Hepatic stellate cell (primary cell): ENCODE measurements at regions not wholly inside any gene's neighbourhood (a gene's known extent, or its start where the extent isn't known, plus 50 kb on each side); places are given as distances from the start of the nearest gene placed in this dataset.
"Not testable (repeated sequence)": the region's sequence is repeated elsewhere in the genome, so short reads cannot be mapped to it uniquely, and the experiment has no call there.

Source experiments
- DNase-seq: peaks from one replicate; pipeline ENCODE4 v3.0.0; 2011; ENCODE audit warnings: low spot score

DNA sequence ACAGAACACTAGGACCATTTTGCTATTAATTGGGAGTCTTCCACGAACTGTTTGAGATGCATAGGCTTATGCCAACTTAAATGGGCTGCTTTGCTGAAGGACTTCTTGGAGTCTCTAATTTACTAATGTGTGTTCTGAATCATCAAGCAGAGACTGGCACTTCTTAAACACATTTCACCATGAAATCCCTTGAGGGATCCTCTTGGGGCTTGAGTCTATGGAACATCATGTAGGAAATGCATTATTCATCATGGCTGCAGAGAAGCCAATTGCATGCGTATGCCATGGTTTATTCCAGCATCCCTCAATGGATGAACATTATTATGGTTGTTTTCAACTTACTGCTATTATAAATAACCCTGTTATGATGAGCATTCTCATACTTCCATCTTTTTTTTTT lies 73.4 kb downstream of the FGD2 start:
- no peak for DNase-seq

DNA sequence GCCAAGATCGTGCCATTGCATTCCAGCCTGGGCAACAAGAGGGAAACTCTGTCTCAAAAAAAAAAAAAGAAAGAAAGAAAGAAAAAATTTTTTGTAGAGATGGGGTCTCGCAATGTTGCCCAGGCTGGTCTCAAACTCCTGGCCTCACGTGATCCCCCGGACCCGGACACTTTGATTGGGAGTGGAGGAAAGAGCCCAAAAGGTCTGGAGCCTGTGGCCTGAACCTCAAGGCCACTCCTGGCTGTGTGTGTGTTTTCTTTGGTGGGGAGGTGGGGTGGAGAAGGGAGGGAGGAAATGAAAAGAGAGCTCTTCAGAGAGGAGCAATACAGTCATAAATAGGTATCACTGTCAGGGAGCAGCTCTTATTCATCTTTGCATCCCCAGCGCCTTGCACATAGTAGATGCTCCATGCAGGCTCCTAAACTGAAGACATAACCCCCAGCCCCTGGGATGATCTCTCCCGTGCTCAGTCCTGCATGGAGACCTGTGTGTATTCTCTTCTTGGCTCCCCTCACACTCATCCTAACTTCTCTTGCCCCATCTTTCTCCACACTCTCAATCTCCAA lies 75.7 kb downstream of the FGD2 start:
- DNase-seq, result no peak

GRCh38 chr6:37082390-37083130 lies 77.1 kb downstream of the FGD2 start:
- no peak for DNase-seq

- peak; percentile 46 for DNase-seq
Observed at GRCh38 chr6:37083243-37084138, 78.0 kb downstream of the FGD2 start.

DNA sequence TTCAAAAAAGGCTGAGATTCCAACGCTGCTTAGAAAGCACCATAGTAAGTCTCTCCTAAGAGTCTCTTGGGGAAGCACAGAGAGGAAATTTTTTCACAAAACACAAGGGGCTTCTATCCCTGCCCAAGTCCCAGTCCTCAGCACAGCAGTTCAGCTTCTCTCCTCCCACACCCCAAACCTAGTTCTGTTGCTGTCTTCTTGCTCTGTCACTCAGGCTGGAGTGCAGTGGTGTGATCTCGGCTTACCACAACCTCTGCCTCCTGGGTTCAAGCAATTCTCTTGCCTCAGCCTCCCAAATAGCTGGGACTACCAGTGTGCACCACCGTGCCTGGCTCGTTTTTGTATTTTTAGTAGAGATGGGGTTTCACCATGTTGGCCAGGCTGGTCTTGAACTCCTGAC lies 79.2 kb downstream of the FGD2 start:
- DNase-seq, result not testable (repeated sequence)

DNA sequence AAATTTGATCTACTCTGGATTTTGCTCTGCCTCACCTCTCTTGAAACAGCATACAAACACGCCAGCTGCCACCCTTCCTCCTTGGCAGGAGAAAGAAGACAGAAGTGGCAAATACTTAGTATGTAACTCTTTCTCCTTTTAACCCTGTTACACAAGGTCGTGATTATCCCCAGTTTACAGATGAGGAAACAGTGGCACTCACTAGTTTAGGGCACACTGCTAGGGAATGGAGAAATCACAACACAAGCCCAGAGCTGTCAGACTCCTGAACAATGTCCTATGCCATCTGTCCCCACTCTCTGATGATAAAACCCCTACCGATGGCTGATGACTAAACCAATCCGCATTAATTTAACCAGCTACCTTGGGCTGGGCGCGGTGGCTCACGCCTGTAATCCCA lies 79.7 kb downstream of the FGD2 start:
- no peak for DNase-seq

- DNase-seq, result no peak
Observed at GRCh38 chr6:37088897-37089296, 81.1 kb upstream of the PIM1 start.

DNA sequence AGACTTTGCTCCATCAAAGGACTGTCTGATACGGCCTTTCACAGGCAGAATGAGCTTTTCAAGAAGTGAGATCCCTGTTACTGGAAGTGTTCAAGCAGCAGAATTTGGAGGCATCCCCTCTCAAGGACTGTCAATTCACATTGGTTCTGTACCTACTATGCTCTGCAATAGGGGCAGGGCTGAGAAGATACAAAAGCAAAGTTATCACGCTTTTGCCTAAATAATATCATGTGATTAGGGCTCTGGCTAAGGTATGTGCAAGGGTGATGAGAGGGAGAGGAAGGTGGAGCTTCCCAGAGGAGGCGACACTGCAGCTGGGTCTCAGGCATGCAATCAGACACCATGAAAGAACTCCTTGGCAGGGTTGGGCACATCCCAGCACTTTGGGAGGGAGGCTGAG lies 80.2 kb upstream of the PIM1 start:
- DNase-seq, result no peak

- DNase-seq, result not testable (repeated sequence)
Observed at GRCh38 chr6:37091104-37091503, 78.8 kb upstream of the PIM1 start.

DNA sequence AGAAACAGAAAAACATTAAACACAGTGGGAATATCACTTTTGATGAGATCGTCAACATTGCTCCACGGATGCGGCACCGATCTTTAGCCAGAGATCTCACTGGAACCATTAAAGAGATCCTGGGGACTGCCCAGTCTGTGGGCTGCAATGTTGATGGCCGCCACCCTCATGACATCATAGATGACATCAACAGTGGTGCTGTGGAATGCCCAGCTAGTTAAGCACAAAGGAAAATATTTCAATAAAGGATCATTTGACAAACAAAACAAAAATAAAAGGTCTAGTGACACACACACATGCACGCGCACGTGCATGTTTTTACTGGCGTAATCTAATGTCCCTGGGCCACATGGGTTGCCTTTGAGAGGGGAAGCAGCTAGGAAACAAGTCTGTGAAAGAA lies 78.4 kb upstream of the PIM1 start:
- DNase-seq, result not testable (repeated sequence)

- DNase-seq, result no peak
Observed at GRCh38 chr6:37092923-37093727, 76.8 kb upstream of the PIM1 start.

DNA sequence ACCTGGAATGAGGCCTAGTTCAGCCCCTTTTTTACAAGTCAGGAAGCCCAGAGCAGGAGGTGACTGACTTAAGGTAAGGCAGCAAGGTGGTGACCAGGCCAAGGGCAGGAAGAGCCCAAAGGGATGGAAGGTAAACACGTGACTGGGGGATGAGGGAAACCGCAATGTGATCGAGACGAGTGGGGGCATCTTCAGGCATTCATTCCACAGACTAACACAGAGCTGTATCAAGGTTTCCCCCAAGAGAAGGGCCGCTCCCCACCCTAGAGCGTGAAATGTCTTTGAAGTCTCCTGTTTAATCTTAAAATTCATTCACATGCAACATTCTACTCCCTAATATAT lies 76.3 kb upstream of the PIM1 start:
- DNase-seq, result no peak

DNA sequence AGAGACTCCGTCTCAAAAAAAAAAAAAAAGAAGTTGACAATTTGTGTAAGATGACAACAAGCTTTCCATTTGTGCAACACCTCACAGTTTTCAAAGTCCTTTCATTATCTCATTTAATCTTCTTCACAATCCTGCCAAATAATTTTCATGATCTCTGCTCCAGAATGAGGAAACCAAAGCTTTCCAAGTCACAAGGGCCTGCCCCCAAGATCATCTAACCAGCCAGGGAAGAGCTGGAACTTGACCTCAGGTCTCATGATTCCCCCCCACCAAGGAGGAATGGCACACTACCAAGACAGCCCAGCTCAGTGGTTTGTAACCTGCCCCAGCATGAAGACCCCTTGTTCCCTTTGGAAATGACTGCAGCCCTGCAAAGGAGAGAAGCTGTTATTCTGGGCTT lies 74.0 kb upstream of the PIM1 start:
- DNase-seq, result no peak

- DNase-seq, result no peak
Observed at GRCh38 chr6:37097335-37097734, 72.6 kb upstream of the PIM1 start.

DNA sequence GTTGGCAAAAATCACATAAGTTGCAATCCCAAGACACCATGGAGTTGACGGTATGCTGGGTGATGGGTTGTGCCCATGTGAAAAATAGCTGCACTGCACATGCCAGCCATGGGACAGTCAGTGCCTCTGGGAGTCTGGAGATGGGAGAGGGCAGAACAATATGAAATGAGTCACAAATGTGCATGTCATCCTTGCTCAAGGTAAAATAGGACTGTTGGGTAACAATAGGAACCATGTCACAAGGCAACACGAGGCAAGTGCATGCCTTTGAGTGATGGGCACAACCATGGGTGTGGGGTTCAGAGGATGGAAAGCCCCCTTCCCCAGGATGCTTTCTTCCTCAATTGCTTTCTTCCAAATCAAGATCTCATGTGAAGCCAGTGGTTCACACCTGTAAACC lies 70.5 kb upstream of the PIM1 start:
- no peak for DNase-seq

- DNase-seq, result no peak
Observed at GRCh38 chr6:37100745-37101144, 69.2 kb upstream of the PIM1 start.

GRCh38 chr6:37101991-37102298 lies 68.0 kb upstream of the PIM1 start:
- no peak for DNase-seq

DNA sequence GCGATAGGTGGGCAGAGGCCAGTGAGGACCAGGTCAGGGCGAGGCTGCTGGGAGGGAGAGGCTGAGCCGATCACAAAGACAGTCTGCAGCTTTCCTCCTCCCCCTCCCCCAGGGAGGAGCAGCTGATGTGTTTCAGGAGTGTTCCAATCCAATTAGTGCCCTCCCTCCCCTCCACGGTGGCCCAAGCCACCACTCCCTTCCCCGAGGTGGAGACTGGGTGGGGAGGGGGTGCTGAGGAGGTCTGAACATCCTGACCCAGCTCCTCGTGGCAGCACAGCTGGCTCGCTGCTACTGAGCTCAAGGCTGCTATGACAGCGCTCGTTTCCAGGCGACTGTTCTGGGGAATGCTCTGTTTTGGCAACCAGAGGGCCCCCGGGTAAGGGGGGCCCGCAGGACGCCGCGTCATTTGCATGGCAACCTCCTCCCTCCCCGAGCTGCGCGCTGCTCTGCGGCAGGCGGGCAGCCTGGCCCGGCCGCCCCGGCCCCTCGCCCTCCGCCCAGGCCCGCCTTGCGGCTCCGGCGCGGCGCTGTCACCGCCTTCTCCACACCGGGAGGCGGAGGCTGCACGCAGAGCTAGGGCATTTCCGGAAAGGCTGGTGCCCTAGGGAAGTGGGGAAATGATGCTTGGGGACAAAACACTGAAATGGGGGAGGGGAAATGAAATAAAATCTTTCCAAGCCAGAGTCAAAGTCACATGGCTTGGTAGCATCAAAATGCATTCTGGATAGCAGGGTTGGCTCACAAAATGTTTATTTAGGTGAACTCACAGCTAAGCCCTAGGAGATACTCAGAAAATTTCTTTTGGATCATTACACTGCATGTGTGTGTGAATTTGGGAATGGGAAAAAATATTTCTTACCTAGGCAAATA lies 67.4 kb upstream of the PIM1 start:
- peak; percentile 94 for DNase-seq

DNA sequence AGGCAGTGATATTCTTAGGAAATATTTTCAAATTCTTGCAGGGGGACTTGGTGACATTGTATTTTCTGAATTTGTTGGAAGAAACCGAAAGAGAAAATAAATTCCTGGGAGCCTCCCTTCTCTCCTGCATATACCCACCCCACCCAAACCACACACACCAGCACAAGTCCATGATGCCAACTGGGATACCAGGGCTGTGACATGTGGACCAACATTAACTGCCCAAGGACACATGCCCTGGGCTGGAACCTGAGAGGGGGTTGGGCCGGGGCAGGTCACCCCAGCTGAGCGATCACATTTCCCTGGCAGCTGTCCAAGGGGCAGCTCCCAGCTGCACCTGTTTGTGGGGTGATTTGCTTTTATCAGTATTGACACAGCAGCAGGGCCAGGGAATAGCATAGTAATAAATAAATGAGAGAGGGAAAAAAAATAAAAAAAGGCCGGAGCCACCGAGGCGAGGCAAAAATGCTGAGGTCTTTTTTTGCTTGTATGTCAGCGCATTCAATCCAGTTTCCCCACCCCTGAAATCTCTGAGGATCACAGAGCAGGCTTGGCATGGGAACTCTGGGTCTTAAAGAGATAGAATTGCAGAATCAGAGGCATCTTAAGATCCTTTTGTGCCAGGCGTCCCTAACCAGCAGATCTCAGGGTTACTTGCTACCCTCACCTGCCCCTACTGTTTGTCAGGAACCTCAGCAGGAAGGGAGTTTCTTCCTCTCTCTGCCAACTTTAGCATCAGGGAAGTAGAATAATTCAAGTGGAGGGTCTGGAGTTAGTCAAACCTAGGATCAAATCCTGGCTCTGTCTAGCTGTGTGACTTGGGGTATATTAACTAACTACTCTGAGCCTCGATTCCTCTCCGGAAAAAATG lies 66.5 kb upstream of the PIM1 start:
- DNase-seq, result peak; percentile 37

- DNase-seq, result no peak
Observed at GRCh38 chr6:37104824-37105147, 65.2 kb upstream of the PIM1 start.
